ENCODE measurements at regions not wholly inside any gene's neighbourhood (a gene's known extent, or its start where the extent isn't known, plus 50 kb on each side); places are given as distances from the start of the nearest gene placed in this dataset.

DNA sequence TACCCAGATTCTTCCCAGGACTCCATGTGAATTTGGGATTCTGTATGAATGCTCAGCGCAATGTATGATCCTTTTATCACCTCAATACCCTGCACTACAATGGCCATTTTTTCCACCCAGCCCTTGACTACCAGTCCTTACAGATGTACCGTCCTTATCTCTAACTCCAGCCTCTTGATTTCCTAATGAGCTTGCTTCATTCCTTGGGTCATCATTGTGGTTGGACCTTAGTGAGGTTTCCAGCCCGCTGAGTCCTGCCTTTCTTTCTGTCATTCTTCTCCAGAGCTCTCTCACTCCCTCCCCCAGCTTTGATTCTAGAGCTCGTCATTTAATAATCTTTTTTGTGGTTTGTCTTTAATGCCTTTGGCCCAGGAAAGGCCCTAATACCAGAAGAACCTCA lies 438.5 kb downstream of the ZNF536 start:
- TF ChIP-seq CTCF (conservative IDR thresholded peaks at IDR 0.05; ENCODE audit: low read length) = no peak
- no peak for TF ChIP-seq EZH2phosphoT487 (IDR thresholded peaks at IDR 0.05; ENCODE audit: borderline replicate concordance, low read depth, low read length)
